Activated CD4-positive, alpha-beta T cell treated with anti-CD3 and anti-CD28 coated beads, Interleukin-10, Interleukin-2, amounts not matched to agents 100 ng/mL and 50 ng/mL, durations not matched to agents 16 hours and 8 hours (primary cell): ENCODE measurements at regions not wholly inside any gene's neighbourhood (a gene's known extent, or its start where the extent isn't known, plus 50 kb on each side); places are given as distances from the start of the nearest gene placed in this dataset.

Experiments
- DNase-seq: peaks from one replicate; pipeline ENCODE4 v3.0.0-alpha.2; 2020

DNA sequence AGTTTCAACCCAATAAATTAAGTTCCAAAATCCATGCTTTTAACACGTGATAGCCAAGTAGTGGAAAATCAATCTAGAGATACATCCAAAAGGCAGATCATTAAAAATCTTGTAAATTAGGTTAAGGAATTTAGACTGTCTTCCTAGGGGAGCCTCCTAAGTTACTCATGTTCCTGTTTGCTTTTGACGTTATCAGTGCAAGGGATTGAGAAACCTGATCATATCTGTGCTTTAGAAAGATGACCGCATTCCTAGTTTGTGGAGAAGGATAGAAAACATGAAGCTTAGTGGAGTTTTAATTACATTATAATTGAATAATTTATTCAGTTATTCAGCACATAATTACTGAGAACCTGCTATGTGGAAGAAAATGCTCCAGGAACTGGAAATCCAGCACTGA, 251.0 kb upstream of the ARGLU1 start:
- DNase-seq, result no peak

DNA sequence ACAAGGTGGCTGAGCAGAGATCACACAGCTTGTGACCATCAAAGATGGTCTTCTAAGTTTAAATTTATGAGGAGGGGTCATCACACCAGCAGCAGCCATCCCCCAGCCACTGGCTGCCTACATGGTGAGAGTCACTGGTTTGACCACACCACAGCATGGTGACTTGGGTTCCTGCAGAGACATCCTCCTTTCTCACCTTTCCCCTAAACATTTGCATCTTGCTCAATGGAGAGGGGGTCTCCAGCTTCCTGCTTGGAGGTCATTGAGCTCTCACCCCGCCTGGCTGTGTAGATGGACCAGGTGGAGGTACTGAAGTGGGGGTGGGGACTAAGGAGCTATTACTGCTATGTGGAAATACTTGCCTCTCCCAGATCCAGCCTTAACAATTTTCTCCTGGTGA, 247.6 kb upstream of the ARGLU1 start:
- DNase-seq, result no peak

DNA sequence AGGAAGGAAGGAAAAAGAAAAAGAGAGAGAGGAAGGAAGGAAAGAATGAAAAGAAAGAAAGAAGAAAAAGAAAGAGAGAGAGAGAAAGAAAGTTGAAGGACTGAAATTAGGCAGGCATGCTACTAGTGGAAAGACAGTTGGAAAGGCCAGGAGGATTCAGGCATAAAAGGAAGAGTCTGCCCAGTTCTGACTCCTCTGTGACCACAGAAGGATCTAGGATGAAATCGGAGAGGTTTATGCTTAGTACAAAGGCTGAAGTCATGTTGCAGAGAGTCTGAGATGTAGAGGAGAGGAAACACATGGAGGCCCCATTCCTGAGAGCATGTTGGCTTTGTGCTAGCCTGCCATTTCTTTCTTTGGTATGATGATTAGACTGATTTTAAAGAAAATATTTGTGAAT, 246.5 kb upstream of the ARGLU1 start:
- DNase-seq, result no peak

DNA sequence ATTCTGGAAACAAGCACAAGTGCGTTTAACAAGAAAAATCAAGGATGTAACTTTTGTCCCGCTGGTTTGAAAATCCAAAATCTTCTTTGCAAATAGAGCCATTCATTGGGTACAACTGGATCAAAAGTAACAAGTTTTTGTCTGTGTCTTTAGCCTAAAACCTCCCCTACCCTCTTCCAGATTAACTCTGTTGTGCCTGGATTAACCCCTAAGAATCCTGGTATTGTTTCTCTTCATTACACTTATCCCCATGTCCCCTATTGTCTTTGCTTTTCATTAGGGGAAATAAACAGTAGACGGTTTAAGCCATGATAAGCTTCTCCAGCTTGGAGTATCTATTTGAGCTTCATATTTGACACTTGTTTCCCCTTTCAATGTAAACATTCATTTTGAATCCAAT, 242.1 kb upstream of the ARGLU1 start:
- no peak for DNase-seq

DNA sequence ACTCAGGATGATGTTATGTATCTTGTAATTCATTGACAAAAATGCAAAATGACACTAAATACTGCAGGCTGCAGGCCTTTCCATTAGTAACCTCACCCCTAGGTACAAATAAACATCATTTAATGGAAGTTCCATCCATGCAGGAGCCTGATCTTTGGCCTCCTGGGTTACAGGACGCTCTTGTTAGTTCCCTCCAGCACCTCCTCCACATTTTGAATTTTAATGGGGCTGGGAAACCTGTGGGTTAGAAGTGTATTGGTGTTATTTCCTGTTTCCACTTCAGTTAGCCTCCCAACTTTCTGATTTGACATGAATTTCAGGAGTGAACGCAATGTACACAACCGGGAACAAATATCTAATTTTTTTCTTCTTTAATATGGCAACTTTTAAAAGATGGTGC, 237.1 kb upstream of the ARGLU1 start:
- DNase-seq, result no peak

DNA sequence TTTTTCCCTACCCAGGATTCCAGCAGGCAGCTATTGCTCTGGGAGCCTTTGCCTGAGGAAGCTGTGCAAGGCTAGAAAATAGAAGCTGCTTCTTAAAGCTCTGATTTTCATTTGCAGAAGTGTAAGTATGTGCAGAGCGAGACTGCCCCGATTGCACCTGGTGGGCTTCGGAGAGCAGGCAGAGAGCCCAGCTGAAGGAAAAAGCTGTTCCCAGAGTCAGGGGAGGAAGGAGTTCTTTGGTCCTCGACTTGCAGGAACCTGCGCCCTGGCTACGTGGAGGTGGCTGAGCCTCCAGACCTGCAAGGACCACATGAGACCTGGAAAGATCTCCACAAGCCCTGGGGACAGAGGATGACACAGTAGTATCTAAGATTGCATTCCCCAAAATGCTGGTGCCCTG, 235.0 kb upstream of the ARGLU1 start:
- no peak for DNase-seq

DNA sequence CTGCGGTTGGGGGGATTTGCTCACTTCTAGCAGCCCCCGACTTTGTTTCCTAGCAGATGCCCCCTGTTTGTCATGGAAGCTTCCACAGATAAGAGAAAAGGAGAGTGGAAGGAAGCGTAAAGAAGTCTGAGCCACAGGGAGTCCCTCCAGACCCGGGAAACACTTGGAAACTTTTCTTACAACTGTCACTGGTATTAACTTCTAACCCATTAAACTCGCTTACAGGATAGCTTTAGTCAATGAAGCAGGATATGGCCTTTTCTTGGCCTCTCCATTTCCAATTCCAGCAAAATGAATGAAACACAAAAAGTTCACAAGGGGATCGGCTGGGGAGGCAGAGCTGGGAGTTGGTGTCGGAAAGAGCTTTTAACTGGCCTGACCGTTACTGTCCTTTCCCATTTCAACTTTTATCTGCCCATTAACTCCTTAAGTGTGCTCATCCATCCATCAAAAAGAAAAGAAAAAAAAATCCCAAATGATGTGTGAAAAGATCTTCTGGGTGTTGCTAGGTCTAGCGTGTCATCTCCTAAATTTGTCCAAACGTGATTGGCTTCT, 231.9 kb upstream of the ARGLU1 start:
- no peak for DNase-seq

DNA sequence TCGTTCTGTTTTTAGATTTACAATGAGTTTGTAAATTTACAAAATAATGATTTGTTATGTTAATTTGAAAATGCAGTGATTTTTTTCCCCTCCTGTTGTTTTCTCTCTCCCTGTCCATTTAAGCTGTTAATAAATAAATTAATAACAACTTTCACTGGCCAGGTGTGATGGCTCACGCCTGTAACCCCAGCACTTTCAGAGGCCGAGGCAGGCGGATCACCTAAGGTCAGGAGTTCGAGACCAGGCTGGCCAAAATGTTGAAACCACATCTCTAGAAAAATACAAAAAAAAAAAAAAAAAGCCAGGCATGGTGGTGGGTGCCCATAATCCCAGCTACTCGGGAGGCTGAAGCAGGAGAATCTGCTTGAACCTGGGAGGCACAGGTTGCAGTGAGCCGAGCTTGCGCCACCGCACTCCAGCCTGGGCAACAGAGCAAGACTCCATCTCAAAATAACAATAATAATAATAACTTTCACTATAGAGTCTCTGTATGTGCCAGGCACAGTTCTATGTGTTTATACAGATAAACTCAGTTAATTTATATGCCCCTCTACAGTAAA, 229.2 kb upstream of the ARGLU1 start:
- no peak for DNase-seq

DNA sequence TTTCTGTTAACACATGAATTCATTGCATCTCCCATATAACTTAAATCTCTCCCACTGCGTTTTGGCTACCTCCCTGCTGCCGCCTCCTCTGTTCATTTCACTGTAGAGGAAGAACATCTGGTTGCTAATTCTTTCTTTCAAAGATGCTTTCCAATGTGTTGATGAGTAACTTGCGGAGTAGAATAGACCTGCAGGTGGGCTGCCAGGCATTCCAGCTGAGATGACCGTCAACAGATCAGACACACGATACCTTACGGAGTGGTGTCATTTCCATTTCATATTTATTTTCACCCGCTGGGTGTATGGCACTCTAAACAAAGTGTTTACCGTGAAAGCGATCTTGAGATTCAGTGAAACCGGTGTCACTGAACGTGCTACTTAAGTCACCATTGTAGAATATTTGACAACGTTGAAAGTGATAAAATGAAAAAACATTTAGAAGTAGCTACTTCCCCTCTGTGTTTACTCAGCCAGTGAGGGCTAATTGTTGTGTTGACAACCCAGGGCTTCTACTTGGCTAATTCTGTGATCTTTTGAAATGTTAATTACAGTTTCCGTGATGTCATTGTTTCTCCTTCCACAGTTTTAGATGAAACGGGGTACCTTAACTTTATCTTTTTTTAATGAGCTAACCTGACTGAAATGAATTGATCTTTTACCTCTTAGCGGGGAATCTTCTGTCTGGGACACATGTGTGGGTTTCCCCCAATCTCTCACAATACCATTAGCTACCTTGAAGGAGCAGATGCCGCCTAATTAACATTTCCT, 228.5 kb upstream of the ARGLU1 start:
- DNase-seq, result no peak

DNA sequence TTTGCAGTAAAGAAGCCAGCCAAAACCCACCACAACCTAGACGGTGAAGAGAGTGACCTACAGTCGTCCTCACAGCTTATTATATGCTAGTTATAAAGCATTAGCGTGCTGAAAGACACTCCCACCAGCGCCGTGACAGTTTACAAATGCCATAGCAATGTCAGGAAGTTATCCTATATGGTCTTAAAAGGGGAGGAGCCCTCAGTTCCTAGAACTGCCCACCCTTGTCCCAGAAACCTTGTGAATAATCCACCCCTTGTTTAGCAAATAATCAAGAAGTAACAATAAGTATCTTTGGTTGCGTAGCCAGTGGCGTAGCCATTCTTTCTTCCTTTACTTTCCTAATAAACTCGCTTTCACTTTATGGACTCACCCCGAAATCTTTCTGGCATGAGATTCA, 227.9 kb upstream of the ARGLU1 start:
- DNase-seq, result no peak

DNA sequence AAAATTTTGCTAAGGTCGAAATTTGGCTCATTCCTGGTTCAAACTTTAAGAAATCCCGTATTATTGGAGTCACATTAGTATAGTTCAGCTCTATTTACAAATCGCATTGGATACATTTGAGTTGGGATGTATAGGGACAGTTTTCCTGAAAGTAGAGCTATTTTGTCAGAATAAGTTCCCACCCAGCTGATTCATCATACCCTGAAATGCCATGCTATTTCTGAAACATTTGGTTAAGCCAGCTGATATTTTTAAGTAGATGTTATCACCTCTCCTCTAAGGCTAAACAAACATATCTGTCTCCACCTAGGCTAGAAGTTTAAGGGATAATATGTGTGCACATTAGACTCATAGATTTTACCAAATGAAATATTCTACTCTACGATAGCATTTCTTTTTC, 226.2 kb upstream of the ARGLU1 start:
- DNase-seq, result no peak

DNA sequence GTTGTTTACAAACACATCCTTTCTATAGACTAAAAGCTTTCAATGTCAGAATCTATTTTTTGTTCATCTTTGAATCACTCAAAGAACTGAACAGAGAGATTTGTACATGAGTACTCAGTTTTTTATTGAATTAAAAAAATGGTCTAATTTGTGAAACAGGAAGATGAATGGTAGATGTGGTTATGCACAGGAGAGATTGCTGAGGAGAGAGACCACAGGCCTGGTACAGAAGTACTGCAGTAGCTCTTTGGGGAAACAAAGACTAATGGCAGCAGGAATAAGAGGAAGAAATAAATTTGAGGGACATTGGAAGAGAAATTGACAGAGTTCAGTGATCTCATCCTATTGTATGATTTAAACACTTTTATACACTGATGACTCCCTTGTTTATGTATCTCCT, 222.0 kb upstream of the ARGLU1 start:
- DNase-seq, result no peak

DNA sequence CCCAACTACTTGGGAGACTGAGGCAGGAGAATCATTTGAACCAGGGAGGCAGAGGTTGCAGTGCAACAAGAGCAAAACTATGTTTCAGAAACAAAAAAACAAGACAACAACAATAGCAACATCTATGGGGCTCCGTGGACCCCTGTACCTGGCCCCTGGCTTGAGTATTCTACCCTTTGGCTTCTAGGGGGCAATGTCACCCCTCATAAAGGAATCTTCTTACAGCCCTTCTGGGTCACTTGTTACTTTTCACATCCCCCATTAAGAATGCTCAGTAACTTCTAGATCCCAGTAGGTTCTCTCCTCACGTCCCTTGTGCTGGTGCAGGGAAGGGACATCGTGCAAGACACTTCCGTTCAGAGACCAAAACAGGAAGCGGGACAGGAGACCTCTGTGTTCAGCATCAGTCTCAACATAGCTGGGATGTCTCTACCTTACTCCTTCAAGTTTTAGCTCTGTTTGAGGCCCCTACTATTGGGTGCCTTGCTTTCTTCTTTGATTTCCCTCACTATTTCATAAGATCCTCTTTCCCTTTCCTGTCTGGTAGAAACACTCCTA, 218.1 kb upstream of the ARGLU1 start:
- DNase-seq, result no peak

DNA sequence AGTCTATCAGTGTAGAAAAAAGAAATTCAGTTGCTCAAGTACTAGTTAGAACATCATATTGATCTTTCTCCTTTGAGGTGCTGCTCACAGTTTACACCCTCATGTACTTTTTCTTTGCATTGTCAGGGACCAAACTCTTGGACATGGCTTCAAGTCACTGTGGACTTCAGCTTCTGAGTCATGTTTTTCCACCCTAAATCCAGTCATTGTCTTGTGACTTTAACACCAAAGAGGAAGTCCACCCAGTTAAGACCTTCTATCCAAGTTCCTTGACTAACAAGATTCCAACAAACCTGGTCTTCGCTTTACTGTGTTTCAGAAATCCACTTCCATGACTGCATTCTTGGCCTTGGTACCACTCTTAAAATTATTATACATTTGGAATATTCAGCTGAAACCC, 206.7 kb upstream of the ARGLU1 start:
- no peak for DNase-seq

DNA sequence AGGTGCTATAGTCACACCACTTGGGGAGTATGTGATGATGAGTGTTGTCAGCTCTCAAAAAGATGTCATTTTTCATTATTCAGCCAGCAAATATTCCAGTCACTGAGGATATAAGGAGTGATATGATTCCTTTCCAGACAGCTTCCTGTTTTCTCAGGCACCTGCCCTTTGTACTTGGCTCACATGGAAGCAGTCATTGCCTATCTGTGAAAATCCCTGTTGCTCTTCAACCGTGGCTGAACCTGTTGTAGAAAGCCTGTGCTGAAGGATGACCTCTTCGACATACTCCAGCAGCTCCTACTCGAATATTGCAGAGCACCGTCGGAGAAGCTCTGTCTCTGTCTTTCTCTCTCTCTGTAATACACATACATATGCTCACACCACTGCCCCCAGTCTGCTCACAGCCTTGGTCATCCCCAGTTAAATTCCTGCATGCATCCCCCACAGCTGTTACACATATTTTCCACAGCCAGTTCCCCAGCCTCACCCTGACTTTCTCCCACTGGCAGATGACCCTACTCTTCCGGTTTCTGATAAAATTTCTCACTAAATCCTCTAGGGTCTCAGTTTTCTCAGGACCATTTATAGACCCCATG, 204.2 kb upstream of the ARGLU1 start:
- DNase-seq, result no peak

DNA sequence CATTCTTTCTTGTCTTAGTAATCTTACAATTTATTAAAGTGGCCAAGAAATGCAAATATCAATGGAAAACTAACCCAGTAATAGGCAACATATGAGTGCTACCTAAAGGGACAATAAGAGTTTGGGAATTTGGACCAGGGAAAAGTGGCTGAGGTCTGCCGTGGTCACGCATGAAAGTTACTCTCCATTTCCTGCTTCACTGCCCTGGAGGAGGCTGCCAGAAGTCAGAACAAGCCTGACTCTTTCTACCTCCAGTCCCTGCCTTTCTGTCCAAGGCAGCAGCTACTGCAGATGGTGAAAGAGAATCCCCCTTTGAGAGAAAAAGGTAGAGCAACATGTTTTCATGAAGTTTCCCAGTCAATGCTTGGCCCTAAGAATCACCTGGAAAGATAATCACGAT, 201.1 kb upstream of the ARGLU1 start:
- DNase-seq, result no peak

DNA sequence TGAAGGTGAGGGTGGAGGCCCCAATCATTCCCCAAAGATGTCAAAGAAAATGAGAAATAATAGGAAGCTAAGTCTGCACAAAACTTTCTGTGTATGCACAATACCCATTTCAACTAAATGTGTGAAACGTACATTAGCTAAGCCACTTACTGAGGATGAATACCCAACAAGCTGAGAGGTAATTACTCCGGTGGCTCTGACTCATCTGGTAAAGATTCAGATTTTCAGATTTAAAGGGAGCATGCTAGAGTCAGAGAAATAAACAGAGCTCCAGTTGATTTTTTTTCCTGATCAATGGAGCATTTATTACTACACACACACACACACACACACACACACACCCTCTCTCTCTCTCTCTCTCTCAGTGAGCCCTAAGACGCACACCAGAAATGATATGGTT, 194.8 kb upstream of the ARGLU1 start:
- no peak for DNase-seq

DNA sequence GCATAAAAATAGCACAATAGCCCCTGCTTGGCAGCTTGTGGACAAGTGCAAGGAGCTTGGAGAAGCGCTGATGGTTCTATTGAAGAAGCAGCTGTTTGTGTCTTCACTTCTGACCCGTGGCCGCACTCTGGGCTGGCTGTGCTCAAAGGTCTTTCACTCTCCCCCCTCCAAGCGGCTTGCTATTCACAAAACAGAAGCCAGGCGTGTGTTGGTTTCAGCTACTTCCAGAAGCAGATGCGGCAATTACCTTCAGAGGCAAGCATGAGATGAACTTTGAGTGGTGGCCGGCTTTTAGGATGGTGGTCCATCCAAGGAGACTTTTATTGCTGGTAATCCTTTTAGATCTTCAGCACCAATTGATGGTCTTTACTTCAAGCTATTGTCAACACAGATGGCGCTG, 188.5 kb upstream of the ARGLU1 start:
- DNase-seq, result no peak

DNA sequence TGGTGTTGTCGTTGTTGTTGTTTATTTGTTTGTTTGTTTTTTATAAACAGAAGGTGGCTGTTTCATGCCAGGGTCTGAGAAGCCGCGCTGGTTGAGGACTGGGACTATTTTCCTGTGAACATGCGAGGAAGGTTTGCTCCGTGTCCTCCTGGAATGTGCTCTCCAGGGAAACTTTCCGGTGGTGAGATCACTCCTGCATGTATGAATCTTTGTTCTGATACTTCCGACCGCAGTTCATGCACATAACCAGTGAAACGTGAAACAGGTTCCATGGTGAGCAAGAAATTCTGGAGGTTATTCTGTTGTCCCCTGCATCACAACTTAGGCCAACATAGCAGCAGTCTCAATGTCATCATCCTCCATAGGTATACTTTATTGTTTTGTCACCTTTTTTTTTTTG, 187.6 kb upstream of the ARGLU1 start:
- DNase-seq, result no peak

DNA sequence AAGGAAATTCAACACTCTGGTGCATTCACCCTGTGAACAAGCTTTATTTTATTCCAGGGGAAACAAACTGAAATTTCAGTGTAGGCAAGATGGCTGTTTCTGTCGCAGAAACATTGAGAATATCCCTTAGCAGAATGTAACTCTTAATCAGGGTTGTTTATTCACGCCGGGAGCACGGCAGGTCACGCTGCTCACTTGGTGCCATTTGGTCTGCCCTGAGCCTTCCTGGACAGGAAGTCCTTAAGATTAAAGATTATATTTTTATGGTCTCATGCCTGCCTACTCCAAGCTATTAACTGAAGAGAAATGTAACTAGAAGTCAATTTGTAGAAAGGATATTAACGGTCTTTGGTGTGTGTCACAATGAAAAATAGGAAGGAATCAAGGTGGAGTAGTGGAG, 185.3 kb upstream of the ARGLU1 start:
- no peak for DNase-seq

DNA sequence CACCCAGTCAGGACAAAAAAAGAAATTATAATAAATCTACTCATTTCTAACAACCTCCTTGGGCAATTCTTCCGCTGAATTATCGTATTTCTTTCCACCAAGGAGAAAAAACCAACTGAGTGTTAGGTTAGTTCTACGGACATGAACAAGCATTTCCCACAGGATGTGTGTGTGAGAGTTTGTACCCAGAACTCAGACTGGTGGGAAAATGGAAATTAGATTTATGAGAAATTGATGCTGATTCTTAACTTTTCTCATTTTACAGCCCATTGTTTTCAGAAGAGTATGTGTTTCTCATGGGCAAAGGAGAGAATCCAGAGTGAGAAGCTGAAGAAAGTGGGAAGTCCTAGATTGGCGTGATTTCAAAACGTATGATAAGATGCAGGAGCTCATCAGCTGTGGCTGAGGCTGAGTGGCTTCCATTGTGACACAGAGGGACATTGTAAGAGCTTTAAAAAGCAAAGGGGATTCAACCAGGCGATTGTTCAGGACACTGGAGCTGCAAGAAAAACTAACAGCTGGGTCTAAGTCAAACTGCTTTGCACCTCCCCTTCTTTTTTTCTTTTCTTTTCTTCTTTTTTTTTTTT, 184.7 kb upstream of the ARGLU1 start:
- no peak for DNase-seq

DNA sequence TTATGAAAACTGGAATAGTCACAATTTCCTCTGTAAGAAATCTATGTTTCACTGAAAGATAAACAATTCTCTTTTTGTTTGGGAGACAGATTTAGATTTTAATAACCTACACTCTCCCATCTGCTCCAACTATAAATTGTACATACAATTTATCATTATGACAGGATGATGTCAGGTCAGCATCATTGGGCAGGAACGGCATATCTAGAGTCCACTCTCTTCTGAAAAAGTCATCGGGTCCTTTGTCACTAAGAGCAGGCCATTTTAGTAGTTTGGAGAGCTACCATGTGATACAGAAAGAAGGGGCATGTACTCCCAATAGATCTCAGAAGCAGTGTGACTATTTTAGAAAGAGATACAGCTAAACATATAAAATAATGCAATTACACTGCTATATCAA, 180.8 kb upstream of the ARGLU1 start:
- no peak for DNase-seq

DNA sequence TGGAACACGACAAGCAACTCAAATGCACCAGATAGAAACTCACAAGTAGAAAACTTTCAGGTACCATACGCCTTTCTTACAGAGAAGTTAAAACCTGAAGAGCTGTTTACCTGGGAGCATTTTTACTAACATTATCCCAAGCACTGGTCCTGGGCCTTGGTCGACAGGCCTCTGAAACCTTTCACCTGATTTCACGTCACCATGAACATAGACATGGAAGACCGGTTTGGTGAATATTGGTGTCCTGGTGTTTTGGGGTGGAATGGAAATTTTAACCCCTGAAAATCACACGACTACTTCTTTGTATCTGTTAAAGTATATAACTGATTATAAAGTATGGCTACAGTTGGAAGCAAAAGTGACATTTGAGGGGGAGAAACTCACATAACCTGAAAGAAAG, 176.6 kb upstream of the ARGLU1 start:
- DNase-seq, result no peak

DNA sequence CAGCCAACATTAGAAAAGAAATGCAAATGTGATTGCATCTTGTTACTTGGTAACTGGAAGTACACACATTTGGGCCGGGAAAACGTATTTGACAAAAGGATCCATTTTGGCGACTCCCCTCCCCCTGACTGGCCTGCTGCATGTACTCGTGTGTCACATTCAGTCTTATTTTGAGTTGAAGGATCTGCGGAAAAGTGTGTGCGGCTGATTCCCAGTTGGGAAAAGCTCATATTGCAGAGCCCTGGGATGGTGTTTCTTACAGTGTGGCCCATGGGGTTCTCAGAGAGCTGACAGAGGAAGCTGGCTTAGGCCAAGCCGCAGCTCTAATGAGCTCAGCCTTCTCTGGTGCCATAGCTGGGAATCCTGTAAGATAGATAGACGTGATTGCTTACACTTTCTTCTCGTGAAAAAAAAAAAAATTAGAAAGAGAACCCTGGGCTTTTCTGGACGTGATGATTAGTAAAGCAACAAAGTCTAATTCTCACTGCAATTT, 170.3 kb upstream of the ARGLU1 start:
- no peak for DNase-seq
